ENCODE measurements at regions not wholly inside any gene's neighbourhood (a gene's known extent, or its start where the extent isn't known, plus 50 kb on each side); places are given as distances from the start of the nearest gene placed in this dataset.
A peak's percentile ranks its signal among the peaks of the same experiment; 100 is the strongest.

DNA sequence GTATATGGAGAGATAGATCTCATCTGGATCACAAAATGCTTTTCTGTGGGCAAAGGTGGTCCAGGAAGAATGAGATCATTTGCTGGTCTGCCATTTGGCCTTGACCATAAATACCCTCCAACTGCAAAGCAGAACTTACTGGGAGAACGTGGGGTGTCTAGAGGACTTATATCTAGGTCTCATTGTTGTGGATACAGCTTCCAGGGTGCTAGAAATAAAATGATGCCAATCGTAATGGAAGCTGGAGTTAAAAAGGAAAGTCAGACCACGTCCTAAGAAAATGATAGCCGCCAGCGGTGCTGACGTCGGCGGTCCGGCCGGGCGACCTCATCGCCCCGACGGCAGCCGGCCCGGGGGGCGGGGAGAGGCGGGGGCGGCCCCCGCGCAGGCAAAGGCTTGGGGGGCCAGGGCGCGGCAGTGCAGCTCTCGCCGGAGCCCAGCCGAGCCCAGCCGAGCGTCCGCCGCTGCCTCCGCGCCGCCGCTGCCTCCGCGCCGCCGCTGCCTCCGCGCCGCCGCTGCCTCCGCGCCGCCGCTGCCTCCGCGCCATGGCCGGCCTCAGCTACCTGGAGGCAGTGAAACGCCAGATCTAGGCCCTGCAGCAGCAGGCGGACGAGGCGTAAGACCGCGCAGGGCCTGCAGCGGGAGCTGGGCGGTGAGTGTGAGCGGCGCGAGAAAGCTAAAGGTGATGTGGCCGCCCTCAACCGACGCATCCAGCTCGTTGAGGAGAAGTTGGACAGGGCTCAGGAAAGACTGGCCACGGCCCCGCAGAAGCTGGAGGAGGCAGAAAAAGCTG lies 89.5 kb downstream of the EOMES start:
- Histone ChIP-seq H3K36me3 (no peaks in the 10 kb centered on the region), H3K4me1 (replicated peaks) (no peaks in the 10 kb centered on the region), H3K9me3 (no peaks in the 10 kb centered on the region), H3K27ac (peak overlapping the region; percentile 69 to 71), H3K4me3 (peak overlapping the region; percentile 37 to 40), H3K27me3 (replicated peaks; ENCODE audit: insufficient read depth) (no peaks in the 10 kb centered on the region)
- peak; percentile 16 for DNase-seq (ENCODE audit: low spot score)
- TF ChIP-seq POLR2A (IDR thresholded peaks at IDR 0.05) (no peak), POLR2AphosphoS5 (IDR thresholded peaks at IDR 0.05) (no peak)
- TF ChIP-seq, protein P1, sequence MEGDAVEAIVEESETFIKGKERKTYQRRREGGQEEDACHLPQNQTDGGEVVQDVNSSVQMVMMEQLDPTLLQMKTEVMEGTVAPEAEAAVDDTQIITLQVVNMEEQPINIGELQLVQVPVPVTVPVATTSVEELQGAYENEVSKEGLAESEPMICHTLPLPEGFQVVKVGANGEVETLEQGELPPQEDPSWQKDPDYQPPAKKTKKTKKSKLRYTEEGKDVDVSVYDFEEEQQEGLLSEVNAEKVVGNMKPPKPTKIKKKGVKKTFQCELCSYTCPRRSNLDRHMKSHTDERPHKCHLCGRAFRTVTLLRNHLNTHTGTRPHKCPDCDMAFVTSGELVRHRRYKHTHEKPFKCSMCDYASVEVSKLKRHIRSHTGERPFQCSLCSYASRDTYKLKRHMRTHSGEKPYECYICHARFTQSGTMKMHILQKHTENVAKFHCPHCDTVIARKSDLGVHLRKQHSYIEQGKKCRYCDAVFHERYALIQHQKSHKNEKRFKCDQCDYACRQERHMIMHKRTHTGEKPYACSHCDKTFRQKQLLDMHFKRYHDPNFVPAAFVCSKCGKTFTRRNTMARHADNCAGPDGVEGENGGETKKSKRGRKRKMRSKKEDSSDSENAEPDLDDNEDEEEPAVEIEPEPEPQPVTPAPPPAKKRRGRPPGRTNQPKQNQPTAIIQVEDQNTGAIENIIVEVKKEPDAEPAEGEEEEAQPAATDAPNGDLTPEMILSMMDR (IDR thresholded peaks at IDR 0.05): no peak
- intact Hi-C loops (cut with DNase I): loop anchor here (5.0 kb wide), 1 partner anchor 40 kb away; no protein-coding TSS in a partner anchor
- 31% methylated on average over 56 of the region's 66 CpGs for WGBS

DNA sequence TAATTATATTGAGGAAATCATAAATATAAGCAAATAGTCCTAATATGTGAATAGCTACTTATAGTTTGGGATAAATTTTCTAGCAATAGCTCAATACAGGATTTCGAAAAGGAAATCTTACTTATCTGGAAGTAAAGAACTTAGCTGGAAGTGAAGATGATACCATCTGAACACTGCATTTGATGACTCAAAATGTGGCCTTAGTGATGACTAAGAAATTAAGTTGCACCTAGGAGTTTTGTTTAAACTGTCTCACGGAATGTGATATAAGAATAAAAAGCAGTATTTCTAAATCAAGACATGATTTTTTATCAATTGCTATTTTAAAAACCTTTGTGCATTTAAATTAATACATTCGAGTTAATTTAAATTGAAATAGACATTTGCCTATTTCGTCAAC lies 91.2 kb downstream of the EOMES start:
- Histone ChIP-seq H3K9me3 (no peaks in the 10 kb centered on the region), H3K27me3 (replicated peaks; ENCODE audit: insufficient read depth) (no peaks in the 10 kb centered on the region), H3K4me3 (no peak overlapping the region), H3K27ac (no peak overlapping the region), H3K4me1 (replicated peaks) (no peaks in the 10 kb centered on the region), H3K36me3 (no peaks in the 10 kb centered on the region)
- intact Hi-C loops (cut with DNase I): loop anchor here (5.0 kb wide), 1 partner anchor 39 kb away; no protein-coding TSS in a partner anchor
- TF ChIP-seq POLR2AphosphoS5 (IDR thresholded peaks at IDR 0.05): no peak
- TF ChIP-seq, protein P1 (IDR thresholded peaks at IDR 0.05): no peak
- DNase-seq (ENCODE audit: low spot score): no peak
- 89% methylated on average over 4 of the region's 4 CpGs for WGBS

DNA sequence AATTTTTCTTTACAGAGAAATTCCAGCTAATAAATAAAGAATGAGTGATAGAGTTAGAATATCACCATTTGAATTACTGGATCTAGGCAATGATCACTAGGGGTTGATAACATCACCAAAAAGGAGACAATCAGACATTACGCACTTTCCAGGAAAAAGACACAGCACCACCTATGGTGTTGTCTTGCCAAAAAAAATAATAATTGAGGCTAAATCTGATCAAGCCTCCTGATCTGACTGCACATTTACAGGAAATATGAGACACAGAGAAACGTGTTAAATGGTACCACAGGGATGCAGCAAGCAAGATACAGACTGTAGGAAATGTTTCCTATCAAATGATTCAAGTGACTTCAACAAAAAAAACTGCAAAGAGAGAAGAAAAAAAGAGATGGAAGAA lies 92.8 kb downstream of the EOMES start:
- no peaks in the 10 kb centered on the region for H3K4me1 ChIP-seq (replicated peaks)
- no peaks in the 10 kb centered on the region for H3K27me3 ChIP-seq (replicated peaks; ENCODE audit: insufficient read depth)
- no peaks in the 10 kb centered on the region for H3K36me3 ChIP-seq
- 38% methylated on average over 2 of the region's 2 CpGs for WGBS
- DNase-seq (ENCODE audit: low spot score): no peak
- H3K4me3 ChIP-seq: no peak overlapping the region
- no peaks in the 10 kb centered on the region for H3K9me3 ChIP-seq
- no peak overlapping the region for H3K27ac ChIP-seq
- intact Hi-C loops (cut with DNase I): no loop called here
- TF ChIP-seq POLR2A (IDR thresholded peaks at IDR 0.05) (no peak), POLR2AphosphoS5 (IDR thresholded peaks at IDR 0.05) (no peak)
- TF ChIP-seq, protein P1 (IDR thresholded peaks at IDR 0.05): no peak

DNA sequence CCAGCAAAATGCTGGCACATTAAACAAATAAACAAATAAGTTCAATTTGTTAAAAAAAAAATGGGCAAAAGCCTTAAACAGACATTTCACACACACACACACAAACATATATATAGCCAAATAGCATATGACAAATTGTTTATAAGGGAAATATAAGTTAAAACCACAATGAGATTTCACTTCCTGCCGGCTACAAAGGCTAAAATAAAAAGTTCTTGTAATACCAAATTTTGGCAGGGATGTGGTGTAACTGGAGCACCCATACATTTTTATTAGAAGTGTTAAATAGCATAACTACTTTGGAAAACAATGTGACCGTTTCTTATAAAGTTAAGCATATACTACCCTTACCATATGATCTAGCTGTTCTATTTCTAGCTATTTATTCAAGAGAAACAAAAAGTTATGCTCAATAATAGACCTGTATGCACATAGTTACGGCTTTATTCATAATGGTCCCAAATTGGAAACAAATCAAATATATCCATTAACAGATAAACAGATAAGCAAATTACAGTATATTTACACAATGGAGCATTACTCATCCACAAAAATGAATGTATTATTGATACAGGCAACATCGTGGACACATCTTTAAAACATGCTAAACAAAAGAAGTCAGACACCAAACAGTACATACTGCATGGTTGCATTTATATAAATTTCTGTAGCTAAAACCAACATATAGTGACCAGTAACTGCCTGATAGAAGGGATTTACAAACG lies 93.9 kb downstream of the EOMES start:
- no peak for DNase-seq (ENCODE audit: low spot score)
- H3K36me3 ChIP-seq: no peaks in the 10 kb centered on the region
- intact Hi-C loops (cut with DNase I): no loop called here
- H3K9me3 ChIP-seq: no peaks in the 10 kb centered on the region
- H3K27me3 ChIP-seq (replicated peaks; ENCODE audit: insufficient read depth): no peaks in the 10 kb centered on the region
- H3K4me1 ChIP-seq (replicated peaks): no peaks in the 10 kb centered on the region
- 48% methylated on average over 5 of the region's 5 CpGs for WGBS
- no peak overlapping the region for H3K4me3 ChIP-seq
- no peak overlapping the region for H3K27ac ChIP-seq
- no peak for TF ChIP-seq POLR2AphosphoS5 (IDR thresholded peaks at IDR 0.05)
- TF ChIP-seq, protein P1 (IDR thresholded peaks at IDR 0.05): no peak
- no peak for TF ChIP-seq POLR2A (IDR thresholded peaks at IDR 0.05)
